GM18909 (cell line): ENCODE measurements at regions not wholly inside any gene's neighbourhood (a gene's known extent, or its start where the extent isn't known, plus 50 kb on each side); places are given as distances from the start of the nearest gene placed in this dataset.

Source experiments
- ATAC-seq: cut with Tn5 transposase; IDR thresholded peaks from one replicate; pipeline ENCODE4 v1.9.1; 2021; ENCODE audit warnings: mild to moderate bottlenecking; ENCODE audit not compliant: unreplicated experiment, poor library complexity

- ATAC-seq = no peak
Observed at GRCh38 chr20:11354846-11355245, 562.8 kb upstream of the BTBD3 start.

GRCh38 chr20:11355345-11355744, 562.3 kb upstream of the BTBD3 start:
- ATAC-seq = no peak

GRCh38 chr20:11356061-11356460, 561.6 kb upstream of the BTBD3 start:
- ATAC-seq = no peak

GRCh38 chr20:11362450-11362849, 555.2 kb upstream of the BTBD3 start:
- no peak for ATAC-seq

- ATAC-seq = no peak
Observed at GRCh38 chr20:11364736-11365135, 553.0 kb upstream of the BTBD3 start.

GRCh38 chr20:11366660-11367059, 551.0 kb upstream of the BTBD3 start:
- ATAC-seq = no peak

GRCh38 chr20:11368499-11368898, 549.2 kb upstream of the BTBD3 start:
- ATAC-seq = no peak

- no peak for ATAC-seq
Observed at GRCh38 chr20:11368965-11369711, 548.6 kb upstream of the BTBD3 start.

- ATAC-seq = no peak
Observed at GRCh38 chr20:11371831-11372230, 545.9 kb upstream of the BTBD3 start.

- ATAC-seq = no peak
Observed at GRCh38 chr20:11372876-11373790, 544.6 kb upstream of the BTBD3 start.

GRCh38 chr20:11375335-11375734, 542.4 kb upstream of the BTBD3 start:
- ATAC-seq = no peak

- ATAC-seq = no peak
Observed at GRCh38 chr20:11375966-11376365, 541.7 kb upstream of the BTBD3 start.

GRCh38 chr20:11376420-11376819, 541.3 kb upstream of the BTBD3 start:
- no peak for ATAC-seq

GRCh38 chr20:11376998-11377397, 540.7 kb upstream of the BTBD3 start:
- ATAC-seq = no peak

- ATAC-seq = no peak
Observed at GRCh38 chr20:11377761-11378160, 539.9 kb upstream of the BTBD3 start.

GRCh38 chr20:11378252-11378651, 539.4 kb upstream of the BTBD3 start:
- ATAC-seq = no peak

GRCh38 chr20:11379257-11380011, 538.3 kb upstream of the BTBD3 start:
- ATAC-seq = peak; percentile 48

GRCh38 chr20:11380283-11380682, 537.4 kb upstream of the BTBD3 start:
- peak; percentile 66 for ATAC-seq

- no peak for ATAC-seq
Observed at GRCh38 chr20:11387189-11387754, 530.4 kb upstream of the BTBD3 start.

GRCh38 chr20:11389186-11389585, 528.5 kb upstream of the BTBD3 start:
- ATAC-seq = no peak
